ENCODE measurements at regions not wholly inside any gene's neighbourhood (a gene's known extent, or its start where the extent isn't known, plus 50 kb on each side); places are given as distances from the start of the nearest gene placed in this dataset.

GRCh38 chr6:12230523-12230922 is 59.6 kb upstream of the EDN1 start (continued):
- TF ChIP-seq GABPA (IDR thresholded peaks at IDR 0.05; ENCODE audit: low read depth) (no peak), CTCF (IDR thresholded peaks at IDR 0.05) (no peak), SIN3A (IDR thresholded peaks at IDR 0.05; ENCODE audit: borderline replicate concordance, low read depth, low read length) (no peak)

GRCh38 chr6:12232339-12232738 is 57.8 kb upstream of the EDN1 start:
- H3K4me2 ChIP-seq = no peak overlapping the region
- ChIA-PET POLR2A (no interaction called here), CTCF (interaction anchor here (0.8 to 2.2 kb wide), 8 partner anchors 55 to 648 kb away, joined by 3 to 78 read pairs (median 10); no protein-coding TSS in a partner anchor)
- peaks cover 9% of the 10 kb centered on the region for H3F3A ChIP-seq (replicated peaks; ENCODE audit: insufficient read depth)
- H3K27ac ChIP-seq (ENCODE audit: low read depth in 2 of 2, low read length in 1 of 2) = no peak overlapping the region
- no peak overlapping the region for H2AFZ ChIP-seq (ENCODE audit: low read depth)
- no peaks in the 10 kb centered on the region for H4K20me1 ChIP-seq (ENCODE audit: insufficient read depth)
- H3K9me3 ChIP-seq = no peaks in the 10 kb centered on the region
- H3K4me1 ChIP-seq (ENCODE audit: control insufficient read depth in 1 of 2, insufficient read depth in 2 of 2, low read depth in 1 of 2, low read length in 1 of 2) = peaks cover 3 to 4% of the 10 kb centered on the region in 2 experiments; a peak in 1 of 4 replicates
- no peaks in the 10 kb centered on the region for H3K9me2 ChIP-seq
- H3K9ac ChIP-seq = no peak overlapping the region
- H3K4me3 ChIP-seq (ENCODE audit: low read depth in 2 of 2, low read length in 1 of 2) = no peak overlapping the region
- WGBS (ENCODE audit: low lambda C conversion rate) = 88% methylated on average over 3 of the region's 3 CpGs
- no peaks in the 10 kb centered on the region for H3K27me3 ChIP-seq (ENCODE audit: insufficient read depth)
- no peaks in the 10 kb centered on the region for H3K79me2 ChIP-seq (ENCODE audit: insufficient read depth)
- no peak for DNase-seq
- H3K36me3 ChIP-seq (replicated peaks in 1 of 2; ENCODE audit: control insufficient read depth in 1 of 2, insufficient read depth in 2 of 2, low read length in 1 of 2) = no peaks in the 10 kb centered on the region
- TF ChIP-seq USF1 (IDR thresholded peaks at IDR 0.05; ENCODE audit: borderline replicate concordance, low read depth) = no peak
- TF ChIP-seq PBX3 (IDR thresholded peaks at IDR 0.05) = no peak
- no peak for TF ChIP-seq MXI1 (IDR thresholded peaks at IDR 0.05; ENCODE audit: low read depth, low read length)
- TF ChIP-seq USF2 (IDR thresholded peaks at IDR 0.05; ENCODE audit: borderline replicate concordance, low read depth, low read length) = no peak
- no peak for TF ChIP-seq RFX5 (IDR thresholded peaks at IDR 0.05; ENCODE audit: low read length)
- no peak for TF ChIP-seq TAF1 (IDR thresholded peaks at IDR 0.05; ENCODE audit: borderline replicate concordance, low read depth, low read length)
- no peak for TF ChIP-seq ELF1 (IDR thresholded peaks at IDR 0.05)
- TF ChIP-seq MEF2A (IDR thresholded peaks at IDR 0.05; ENCODE audit: borderline replicate concordance, low read depth) = no peak
- TF ChIP-seq CTCF (IDR thresholded peaks at IDR 0.05) = no peak
- TF ChIP-seq NFIC (IDR thresholded peaks at IDR 0.05; ENCODE audit: borderline replicate concordance) = no peak
- no peak for TF ChIP-seq FOSL2 (IDR thresholded peaks at IDR 0.05; ENCODE audit: borderline replicate concordance, low read depth)
- TF ChIP-seq TCF12 (IDR thresholded peaks at IDR 0.05) = no peak

Measured in SK-N-SH (cell line).